AG04450 (cell line): ENCODE measurements at regions not wholly inside any gene's neighbourhood (a gene's known extent, or its start where the extent isn't known, plus 50 kb on each side); places are given as distances from the start of the nearest gene placed in this dataset.

Experiments used
- CTCF ChIA-PET: fragments of 300-600, 350-600 bp; formaldehyde crosslinking; extraction: SDS; loops from one replicate; lab custom pipeline; 2022; ENCODE audit warnings: antibody characterized with exemption, inconsistent platforms; lab: Charles Lee
- POLR2A ChIA-PET: fragments of 350-600 bp; formaldehyde crosslinking; extraction: SDS; loops from one replicate; lab custom pipeline; 2021; ENCODE audit warnings: antibody characterized with exemption, inconsistent platforms; lab: Yijun Ruan, JAX
- DNase-seq: peaks from one replicate; pipeline ENCODE4 v3.0.0-alpha.2; 2011; ENCODE audit warnings: low read depth, low spot score
- H3K27ac ChIP-seq: one replicate; pipeline ENCODE4 v1.5.1; 2012; ENCODE audit warnings: low read depth, low read length, control low read depth
- H3K27me3 ChIP-seq: one replicate; pipeline ENCODE4 v1.6.0; 2012; ENCODE audit warnings: low read length; ENCODE audit not compliant: control insufficient read depth, insufficient read depth
- H3K4me3 ChIP-seq: 2 replicates; pipeline ENCODE4 v1.5.1; 2011; ENCODE audit warnings: mild to moderate bottlenecking, low read depth, low read length, control low read depth
- H3K9me3 ChIP-seq: 2 replicates; pipeline ENCODE4 v1.5.1; 2012; ENCODE audit warnings: low read length; ENCODE audit not compliant: control insufficient read depth, insufficient read depth
- CTCF ChIP-seq: IDR thresholded peaks from 2 replicates; pipeline ENCODE4 v1.5.1; 2011; ENCODE audit warnings: low read depth, low read length, control low read depth, inconsistent platforms

GRCh38 chr7:93036149-93036640 lies 81.6 kb downstream of the SAMD9 start:
- no peaks in the 10 kb centered on the region for H3K27me3 ChIP-seq
- H3K4me3 ChIP-seq = no peak overlapping the region
- CTCF ChIA-PET = no interaction called here
- H3K27ac ChIP-seq = no peak overlapping the region
- POLR2A ChIA-PET = no interaction called here
- DNase-seq = no peak
- no peak for TF ChIP-seq CTCF
- no peaks in the 10 kb centered on the region for H3K9me3 ChIP-seq

DNA sequence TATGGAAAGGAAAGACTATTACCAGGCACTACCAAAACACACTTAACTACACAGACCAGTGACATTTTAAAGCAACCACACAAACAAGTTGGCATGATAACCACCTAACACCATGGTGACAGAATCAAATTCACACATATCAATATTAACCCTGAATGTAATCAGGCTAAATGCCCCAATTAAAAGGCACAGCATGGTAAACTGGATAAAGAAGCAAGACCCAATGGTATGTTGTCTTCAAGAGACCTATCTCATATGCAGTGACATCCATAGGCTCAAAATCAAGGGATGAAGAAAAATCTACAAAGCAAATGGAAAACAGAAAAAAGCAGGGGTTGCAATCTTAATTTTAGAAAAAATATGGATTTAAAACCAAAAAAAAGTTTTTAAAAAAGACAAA lies 86.0 kb downstream of the SAMD9 start:
- Histone ChIP-seq H3K4me3 (no peak overlapping the region), H3K9me3 (no peaks in the 10 kb centered on the region; the same call in 1 of the 2 replicates), H3K27ac (no peak overlapping the region), H3K27me3 (no peaks in the 10 kb centered on the region)
- CTCF ChIA-PET = interaction anchor here (0.6 kb wide), 1 partner anchor 15 kb away, joined by 8 read pairs; no protein-coding TSS in a partner anchor
- POLR2A ChIA-PET = interaction anchor here (0.7 kb wide), 1 partner anchor 263 kb away, joined by 13 read pairs; no protein-coding TSS in a partner anchor
- DNase-seq = no peak
- TF ChIP-seq CTCF = no peak

- Histone ChIP-seq H3K27ac (no peak overlapping the region), H3K9me3 (no peaks in the 10 kb centered on the region; the same call in 1 of the 2 replicates), H3K4me3 (no peak overlapping the region), H3K27me3 (no peaks in the 10 kb centered on the region)
- no peak for DNase-seq
- ChIA-PET POLR2A (no interaction called here), CTCF (no interaction called here)
- no peak for TF ChIP-seq CTCF
These were observed 87.1 kb downstream of the SAMD9 start for GRCh38 chr7:93030605-93031225.

GRCh38 chr7:93029056-93029455 lies 88.7 kb downstream of the SAMD9 start:
- CTCF ChIA-PET = no interaction called here
- TF ChIP-seq CTCF = no peak
- H3K4me3 ChIP-seq = no peak overlapping the region
- no peaks in the 10 kb centered on the region for H3K27me3 ChIP-seq
- H3K27ac ChIP-seq = no peak overlapping the region
- POLR2A ChIA-PET = no interaction called here
- H3K9me3 ChIP-seq = no peaks in the 10 kb centered on the region; the same call in 1 of the 2 replicates
- DNase-seq = no peak

- ChIA-PET POLR2A (no interaction called here), CTCF (no interaction called here)
- no peak overlapping the region for H3K27ac ChIP-seq
- H3K4me3 ChIP-seq = no peak overlapping the region
- no peak for TF ChIP-seq CTCF
- no peaks in the 10 kb centered on the region; the same call in 1 of the 2 replicates for H3K9me3 ChIP-seq
- DNase-seq = no peak
- no peaks in the 10 kb centered on the region for H3K27me3 ChIP-seq
These were observed 89.2 kb downstream of the SAMD9 start for GRCh38 chr7:93028610-93029009.
